Immature natural killer cell (primary cell): ENCODE measurements at regions not wholly inside any gene's neighbourhood (a gene's known extent, or its start where the extent isn't known, plus 50 kb on each side); places are given as distances from the start of the nearest gene placed in this dataset.

Experiments
- DNase-seq, 3 donors: peaks; one replicate each; pipeline ENCODE4 v3.0.0; 2022; ENCODE audit warnings: mixed read lengths in 1 of 3
- H3K27ac Mint-ChIP-seq, 6 donors: one replicate each; pipeline ENCODE4 v1.8.0; 2020; ENCODE audit warnings: mixed read lengths in 6 of 6, mild to moderate bottlenecking in 5 of 6, inconsistent platforms in 4 of 6, moderate library complexity in 3 of 6
- H3K27me3 Mint-ChIP-seq, 3 donors: one replicate each; pipeline ENCODE4 v1.8.0; 2020 to 2021; ENCODE audit warnings: low read depth in 3 of 3, mild to moderate bottlenecking in 3 of 3, mixed read lengths in 3 of 3, moderate library complexity in 3 of 3, inconsistent platforms in 1 of 3
- H3K36me3 Mint-ChIP-seq, 3 donors: one replicate each; pipeline ENCODE4 v1.8.0; 2020; ENCODE audit warnings: mixed read lengths in 3 of 3, inconsistent platforms in 2 of 3, mild to moderate bottlenecking in 2 of 3
- H3K4me1 Mint-ChIP-seq, 2 donors: one replicate each; pipeline ENCODE4 v1.8.0; 2020; ENCODE audit warnings: inconsistent platforms in 2 of 2, mild to moderate bottlenecking in 2 of 2, mixed read lengths in 2 of 2, moderate library complexity in 1 of 2
- H3K4me3 Mint-ChIP-seq, 5 donors: one replicate each; pipeline ENCODE4 v1.8.0; 2020; ENCODE audit warnings: mild to moderate bottlenecking in 5 of 5, mixed read lengths in 5 of 5, inconsistent platforms in 3 of 5, moderate library complexity in 3 of 5
- H3K9me3 Mint-ChIP-seq, 6 donors: one replicate each; pipeline ENCODE4 v1.8.0; 2020; ENCODE audit warnings: mild to moderate bottlenecking in 6 of 6, mixed read lengths in 6 of 6, inconsistent platforms in 4 of 6, moderate library complexity in 3 of 6

- Mint-ChIP-seq H3K27ac (no peak overlapping the region), H3K4me3 (no peak overlapping the region), H3K27me3 (peaks cover 0 to 7% (median 3%) of the 10 kb centered on the region in 3 donors)
Observed at GRCh38 chr20:4454111-4454510, 205.0 kb upstream of the ADRA1D start.

GRCh38 chr20:4453359-4453758 lies 204.3 kb upstream of the ADRA1D start:
- Mint-ChIP-seq H3K4me3 (no peak overlapping the region), H3K27ac (no peak overlapping the region), H3K36me3 (no peaks in the 10 kb centered on the region), H3K9me3 (no peaks in the 10 kb centered on the region), H3K4me1 (no peaks in the 10 kb centered on the region), H3K27me3 (peaks cover 0 to 7% (median 6%) of the 10 kb centered on the region in 3 donors)
- no peak for DNase-seq

More at GRCh38 chr20:4454111-4454510, 205.0 kb upstream of the ADRA1D start:
- no peak for DNase-seq
- Mint-ChIP-seq H3K36me3 (no peaks in the 10 kb centered on the region), H3K9me3 (no peaks in the 10 kb centered on the region), H3K4me1 (no peaks in the 10 kb centered on the region)

- no peaks in the 10 kb centered on the region for H3K9me3 Mint-ChIP-seq
- no peaks in the 10 kb centered on the region for H3K4me1 Mint-ChIP-seq
- no peak overlapping the region for H3K4me3 Mint-ChIP-seq
- no peak for DNase-seq
- no peaks in the 10 kb centered on the region for H3K36me3 Mint-ChIP-seq
- no peak overlapping the region for H3K27ac Mint-ChIP-seq
- peaks cover 0 to 6% (median 3%) of the 10 kb centered on the region in 3 donors for H3K27me3 Mint-ChIP-seq
Observed at GRCh38 chr20:4451487-4452081, 202.5 kb upstream of the ADRA1D start.

GRCh38 chr20:4449957-4450715 lies 201.0 kb upstream of the ADRA1D start:
- no peak overlapping the region for H3K27ac Mint-ChIP-seq
- no peaks in the 10 kb centered on the region for H3K36me3 Mint-ChIP-seq
- DNase-seq = no peak
- peaks cover 0 to 8% (median 2%) of the 10 kb centered on the region in 3 donors for H3K27me3 Mint-ChIP-seq
- H3K9me3 Mint-ChIP-seq = no peaks in the 10 kb centered on the region
- H3K4me3 Mint-ChIP-seq = no peak overlapping the region
- no peaks in the 10 kb centered on the region for H3K4me1 Mint-ChIP-seq

GRCh38 chr20:4445784-4446183 lies 196.7 kb upstream of the ADRA1D start:
- Mint-ChIP-seq H3K36me3 (no peaks in the 10 kb centered on the region), H3K4me1 (no peaks in the 10 kb centered on the region), H3K9me3 (no peaks in the 10 kb centered on the region), H3K27ac (no peak overlapping the region), H3K4me3 (no peak overlapping the region), H3K27me3 (peaks cover 2 to 7% (median 3%) of the 10 kb centered on the region in 3 donors)
- no peak for DNase-seq

- no peak overlapping the region for H3K27ac Mint-ChIP-seq
- H3K36me3 Mint-ChIP-seq = no peaks in the 10 kb centered on the region
- no peaks in the 10 kb centered on the region for H3K9me3 Mint-ChIP-seq
- peaks cover 2 to 5% (median 3%) of the 10 kb centered on the region in 3 donors for H3K27me3 Mint-ChIP-seq
- DNase-seq = no peak
- no peak overlapping the region for H3K4me3 Mint-ChIP-seq
- no peaks in the 10 kb centered on the region for H3K4me1 Mint-ChIP-seq
Observed at GRCh38 chr20:4445331-4445730, 196.2 kb upstream of the ADRA1D start.

GRCh38 chr20:4444404-4444803 lies 195.3 kb upstream of the ADRA1D start:
- H3K9me3 Mint-ChIP-seq = no peaks in the 10 kb centered on the region
- H3K27me3 Mint-ChIP-seq = peaks cover 2 to 5% (median 3%) of the 10 kb centered on the region in 3 donors
- no peak overlapping the region for H3K4me3 Mint-ChIP-seq
- no peak overlapping the region for H3K27ac Mint-ChIP-seq
- H3K4me1 Mint-ChIP-seq = no peaks in the 10 kb centered on the region
- no peaks in the 10 kb centered on the region for H3K36me3 Mint-ChIP-seq
- DNase-seq = no peak

GRCh38 chr20:4443016-4443415 lies 193.9 kb upstream of the ADRA1D start:
- no peaks in the 10 kb centered on the region for H3K4me1 Mint-ChIP-seq
- no peak overlapping the region for H3K4me3 Mint-ChIP-seq
- no peaks in the 10 kb centered on the region for H3K36me3 Mint-ChIP-seq
- peaks cover 2 to 3% (median 2%) of the 10 kb centered on the region in 3 donors for H3K27me3 Mint-ChIP-seq
- no peak for DNase-seq
- H3K27ac Mint-ChIP-seq = no peak overlapping the region
- H3K9me3 Mint-ChIP-seq = no peaks in the 10 kb centered on the region

GRCh38 chr20:4441871-4442270 lies 192.8 kb upstream of the ADRA1D start:
- no peak overlapping the region for H3K27ac Mint-ChIP-seq
- H3K9me3 Mint-ChIP-seq = no peaks in the 10 kb centered on the region

GRCh38 chr20:4441191-4441590 lies 192.1 kb upstream of the ADRA1D start:
- DNase-seq = no peak
- no peaks in the 10 kb centered on the region for H3K36me3 Mint-ChIP-seq
- H3K27ac Mint-ChIP-seq = no peak overlapping the region
- H3K4me1 Mint-ChIP-seq = no peaks in the 10 kb centered on the region
- H3K27me3 Mint-ChIP-seq = peaks cover 2 to 3% (median 2%) of the 10 kb centered on the region in 3 donors
- no peaks in the 10 kb centered on the region for H3K9me3 Mint-ChIP-seq
- no peak overlapping the region for H3K4me3 Mint-ChIP-seq

More at GRCh38 chr20:4441871-4442270, 192.8 kb upstream of the ADRA1D start:
- no peaks in the 10 kb centered on the region for H3K36me3 Mint-ChIP-seq
- no peaks in the 10 kb centered on the region for H3K4me1 Mint-ChIP-seq
- no peak for DNase-seq
- no peak overlapping the region for H3K4me3 Mint-ChIP-seq
- peaks cover 2 to 3% (median 2%) of the 10 kb centered on the region in 3 donors for H3K27me3 Mint-ChIP-seq

GRCh38 chr20:4439461-4439860 lies 190.4 kb upstream of the ADRA1D start:
- Mint-ChIP-seq H3K9me3 (no peaks in the 10 kb centered on the region), H3K27ac (no peak overlapping the region), H3K36me3 (no peaks in the 10 kb centered on the region), H3K4me1 (no peaks in the 10 kb centered on the region), H3K4me3 (no peak overlapping the region), H3K27me3 (peaks cover 0 to 3% (median 0%) of the 10 kb centered on the region in 3 donors)
- no peak for DNase-seq

- Mint-ChIP-seq H3K4me3 (no peak overlapping the region), H3K4me1 (no peaks in the 10 kb centered on the region), H3K9me3 (no peaks in the 10 kb centered on the region), H3K36me3 (no peaks in the 10 kb centered on the region), H3K27ac (no peak overlapping the region), H3K27me3 (peaks cover 0 to 2% (median 0%) of the 10 kb centered on the region in 3 donors)
- DNase-seq = no peak
Observed at GRCh38 chr20:4437131-4437530, 188.0 kb upstream of the ADRA1D start.

- H3K4me1 Mint-ChIP-seq = no peaks in the 10 kb centered on the region
- no peak for DNase-seq
Observed at GRCh38 chr20:4435671-4436455, 186.8 kb upstream of the ADRA1D start.

GRCh38 chr20:4435225-4435624 lies 186.1 kb upstream of the ADRA1D start:
- Mint-ChIP-seq H3K27me3 (no peaks in the 10 kb centered on the region), H3K27ac (no peak overlapping the region), H3K36me3 (no peaks in the 10 kb centered on the region), H3K4me1 (no peaks in the 10 kb centered on the region), H3K9me3 (no peaks in the 10 kb centered on the region), H3K4me3 (no peak overlapping the region)
- DNase-seq = no peak

More at GRCh38 chr20:4435671-4436455, 186.8 kb upstream of the ADRA1D start:
- Mint-ChIP-seq H3K4me3 (no peak overlapping the region), H3K27me3 (no peaks in the 10 kb centered on the region), H3K9me3 (no peaks in the 10 kb centered on the region), H3K36me3 (no peaks in the 10 kb centered on the region), H3K27ac (no peak overlapping the region)
